Ishikawa (cell line): ENCODE measurements at regions not wholly inside any gene's neighbourhood (a gene's known extent, or its start where the extent isn't known, plus 50 kb on each side); places are given as distances from the start of the nearest gene placed in this dataset.

Experiments
- EP300 ChIP-seq: IDR thresholded peaks from 2 replicates; pipeline ENCODE4 v1.6.1; 2012; ENCODE audit warnings: borderline replicate concordance
- FOXM1 ChIP-seq: IDR thresholded peaks from 2 replicates; pipeline ENCODE4 v1.6.1; 2012; ENCODE audit warnings: low read depth, borderline replicate concordance
- NFIC ChIP-seq: IDR thresholded peaks from 2 replicates; pipeline ENCODE4 v1.6.1; 2012
- RAD21 ChIP-seq: IDR thresholded peaks from 2 replicates; pipeline ENCODE4 v1.6.1; 2012; ENCODE audit warnings: low read depth
- TAF1 ChIP-seq: IDR thresholded peaks from 2 replicates; pipeline ENCODE4 v1.6.1; 2012; ENCODE audit warnings: low read depth, mild to moderate bottlenecking
- ZBTB7A ChIP-seq: IDR thresholded peaks from 2 replicates; pipeline ENCODE4 v1.6.1; 2012; ENCODE audit warnings: low read depth
- TF ChIP-seq, protein P1 (sequence below): IDR thresholded peaks from 2 replicates; pipeline ENCODE4 v1.6.1; 2012
- TF ChIP-seq, protein P2 (sequence below): IDR thresholded peaks from 2 replicates; pipeline ENCODE4 v1.6.1; 2012; ENCODE audit warnings: low read depth, mild to moderate bottlenecking
- TF ChIP-seq, protein P3 (sequence below): IDR thresholded peaks from 2 replicates; pipeline ENCODE4 v1.6.1; 2012

DNA sequence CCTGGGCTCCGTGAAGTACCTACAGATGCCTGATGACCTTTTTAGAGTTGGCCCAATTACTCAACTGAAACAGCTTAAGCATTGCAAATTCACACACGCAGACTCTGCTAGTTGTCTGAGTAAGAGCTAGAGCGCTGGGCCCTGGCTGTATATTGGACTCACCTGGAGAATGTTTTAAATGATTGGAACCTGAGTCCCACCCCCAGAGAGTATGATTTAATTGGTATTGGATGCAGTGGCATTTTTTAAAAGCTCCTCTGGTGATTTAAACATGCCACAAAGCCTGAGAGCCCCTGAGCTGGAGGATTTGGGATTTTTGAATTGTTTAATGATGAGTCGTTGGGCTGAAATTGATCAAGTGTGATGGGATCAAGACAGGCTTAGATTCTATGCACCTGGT lies 143.9 kb upstream of the SDK2 start:
- TF ChIP-seq, protein P1, sequence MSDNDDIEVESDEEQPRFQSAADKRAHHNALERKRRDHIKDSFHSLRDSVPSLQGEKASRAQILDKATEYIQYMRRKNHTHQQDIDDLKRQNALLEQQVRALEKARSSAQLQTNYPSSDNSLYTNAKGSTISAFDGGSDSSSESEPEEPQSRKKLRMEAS, result no peak
- TF ChIP-seq EP300 (no peak), TAF1 (no peak), FOXM1 (no peak), NFIC (no peak), RAD21 (no peak), ZBTB7A (no peak)
- TF ChIP-seq, protein P2, sequence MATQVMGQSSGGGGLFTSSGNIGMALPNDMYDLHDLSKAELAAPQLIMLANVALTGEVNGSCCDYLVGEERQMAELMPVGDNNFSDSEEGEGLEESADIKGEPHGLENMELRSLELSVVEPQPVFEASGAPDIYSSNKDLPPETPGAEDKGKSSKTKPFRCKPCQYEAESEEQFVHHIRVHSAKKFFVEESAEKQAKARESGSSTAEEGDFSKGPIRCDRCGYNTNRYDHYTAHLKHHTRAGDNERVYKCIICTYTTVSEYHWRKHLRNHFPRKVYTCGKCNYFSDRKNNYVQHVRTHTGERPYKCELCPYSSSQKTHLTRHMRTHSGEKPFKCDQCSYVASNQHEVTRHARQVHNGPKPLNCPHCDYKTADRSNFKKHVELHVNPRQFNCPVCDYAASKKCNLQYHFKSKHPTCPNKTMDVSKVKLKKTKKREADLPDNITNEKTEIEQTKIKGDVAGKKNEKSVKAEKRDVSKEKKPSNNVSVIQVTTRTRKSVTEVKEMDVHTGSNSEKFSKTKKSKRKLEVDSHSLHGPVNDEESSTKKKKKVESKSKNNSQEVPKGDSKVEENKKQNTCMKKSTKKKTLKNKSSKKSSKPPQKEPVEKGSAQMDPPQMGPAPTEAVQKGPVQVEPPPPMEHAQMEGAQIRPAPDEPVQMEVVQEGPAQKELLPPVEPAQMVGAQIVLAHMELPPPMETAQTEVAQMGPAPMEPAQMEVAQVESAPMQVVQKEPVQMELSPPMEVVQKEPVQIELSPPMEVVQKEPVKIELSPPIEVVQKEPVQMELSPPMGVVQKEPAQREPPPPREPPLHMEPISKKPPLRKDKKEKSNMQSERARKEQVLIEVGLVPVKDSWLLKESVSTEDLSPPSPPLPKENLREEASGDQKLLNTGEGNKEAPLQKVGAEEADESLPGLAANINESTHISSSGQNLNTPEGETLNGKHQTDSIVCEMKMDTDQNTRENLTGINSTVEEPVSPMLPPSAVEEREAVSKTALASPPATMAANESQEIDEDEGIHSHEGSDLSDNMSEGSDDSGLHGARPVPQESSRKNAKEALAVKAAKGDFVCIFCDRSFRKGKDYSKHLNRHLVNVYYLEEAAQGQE, result no peak
- TF ChIP-seq, protein P3, sequence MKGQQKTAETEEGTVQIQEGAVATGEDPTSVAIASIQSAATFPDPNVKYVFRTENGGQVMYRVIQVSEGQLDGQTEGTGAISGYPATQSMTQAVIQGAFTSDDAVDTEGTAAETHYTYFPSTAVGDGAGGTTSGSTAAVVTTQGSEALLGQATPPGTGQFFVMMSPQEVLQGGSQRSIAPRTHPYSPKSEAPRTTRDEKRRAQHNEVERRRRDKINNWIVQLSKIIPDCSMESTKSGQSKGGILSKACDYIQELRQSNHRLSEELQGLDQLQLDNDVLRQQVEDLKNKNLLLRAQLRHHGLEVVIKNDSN, result no peak
